Astrocyte (in vitro differentiated cells and primary cell): ENCODE measurements at regions not wholly inside any gene's neighbourhood (a gene's known extent, or its start where the extent isn't known, plus 50 kb on each side); places are given as distances from the start of the nearest gene placed in this dataset.

Source experiments
- DNase-seq: peaks from one replicate; pipeline ENCODE4 v3.0.0-alpha.2; 2010; ENCODE audit warnings: low read depth
- FAIRE-seq: peaks from 2 replicates; lab custom pipeline; 2011; peaks lifted over from hg19 to GRCh38; lab: Jason Lieb, UNC
- H2AFZ ChIP-seq: 2 replicates; pipeline ENCODE4 v1.6.0; 2012; ENCODE audit warnings: low read depth, low read length, inconsistent platforms
- H3K27ac ChIP-seq: 2 replicates; pipeline ENCODE4 v1.5.1; 2011; ENCODE audit warnings: low read depth, low read length, inconsistent platforms
- H3K27me3 ChIP-seq: 2 replicates; pipeline ENCODE4 v1.6.0; 2011; ENCODE audit warnings: low read length, inconsistent platforms; ENCODE audit not compliant: insufficient read depth
- H3K36me3 ChIP-seq: 2 replicates; pipeline ENCODE4 v1.5.1; 2011; ENCODE audit warnings: low read length, inconsistent platforms; ENCODE audit not compliant: insufficient read depth
- H3K4me1 ChIP-seq: 2 replicates; pipeline ENCODE4 v1.5.1; 2011; ENCODE audit warnings: low read length, inconsistent platforms; ENCODE audit not compliant: insufficient read depth
- H3K4me2 ChIP-seq: 2 replicates; pipeline ENCODE4 v1.6.0; 2012; ENCODE audit warnings: low read length, inconsistent platforms
- H3K4me3 ChIP-seq: 2 replicates; pipeline ENCODE4 v1.5.1; 2011; ENCODE audit warnings: low read depth, mild to moderate bottlenecking, low read length, inconsistent platforms; ENCODE audit not compliant: insufficient read depth
- H3K79me2 ChIP-seq: 2 replicates; pipeline ENCODE4 v1.6.0; 2012; ENCODE audit warnings: mild to moderate bottlenecking, low read length, inconsistent platforms; ENCODE audit not compliant: insufficient read depth
- H3K9ac ChIP-seq: 2 replicates; pipeline ENCODE4 v1.6.0; 2012; ENCODE audit warnings: mild to moderate bottlenecking, low read length, inconsistent platforms
- H3K9me3 ChIP-seq: 2 replicates; pipeline ENCODE4 v1.5.1; 2012; ENCODE audit warnings: low read depth, mild to moderate bottlenecking, low read length, inconsistent platforms; ENCODE audit not compliant: insufficient read depth
- H4K20me1 ChIP-seq: 2 replicates; pipeline ENCODE4 v1.6.0; 2012; ENCODE audit warnings: low read length, inconsistent platforms; ENCODE audit not compliant: insufficient read depth
- H3K27ac Mint-ChIP-seq: one replicate; pipeline ENCODE4 v1.8.0; 2021; ENCODE audit warnings: mild to moderate bottlenecking, mixed read lengths; ENCODE audit not compliant: unreplicated experiment
- H3K27me3 Mint-ChIP-seq: one replicate; pipeline ENCODE4 v1.8.0; 2021; ENCODE audit warnings: low read depth, mixed read lengths; ENCODE audit not compliant: unreplicated experiment
- H3K36me3 Mint-ChIP-seq: one replicate; pipeline ENCODE4 v1.8.0; 2021; ENCODE audit warnings: low read depth, mixed read lengths; ENCODE audit not compliant: unreplicated experiment
- H3K4me1 Mint-ChIP-seq: one replicate; pipeline ENCODE4 v1.8.0; 2021; ENCODE audit warnings: low read depth, mixed read lengths; ENCODE audit not compliant: unreplicated experiment
- H3K4me3 Mint-ChIP-seq: one replicate; pipeline ENCODE4 v1.8.0; 2021; ENCODE audit warnings: mild to moderate bottlenecking, moderate library complexity, mixed read lengths; ENCODE audit not compliant: unreplicated experiment
- H3K9me3 Mint-ChIP-seq: one replicate; pipeline ENCODE4 v1.8.0; 2021; ENCODE audit warnings: mild to moderate bottlenecking, mixed read lengths; ENCODE audit not compliant: unreplicated experiment
- CTCF ChIP-seq: IDR thresholded peaks from 2 replicates; pipeline ENCODE4 v1.5.1; 2011; ENCODE audit warnings: low read depth, mild to moderate bottlenecking, inconsistent platforms, low read length, moderate library complexity; ENCODE audit not compliant: insufficient read depth
- EZH2 ChIP-seq: IDR thresholded peaks from 2 replicates; pipeline ENCODE4 v1.6.1; 2012; ENCODE audit warnings: mild to moderate bottlenecking, low read length, inconsistent platforms; ENCODE audit not compliant: insufficient read depth

GRCh38 chr3:178059836-178060235, 476.4 kb upstream of the KCNMB2 start:
- DNase-seq = no peak
- Histone ChIP-seq H2AFZ (no peak overlapping the region), H3K4me3 (no peak overlapping the region), H3K4me2 (no peak overlapping the region), H3K9ac (no peak overlapping the region), H3K4me1 (no peaks in the 10 kb centered on the region), H3K9me3 (no peaks in the 10 kb centered on the region), H3K27ac (no peak overlapping the region), H4K20me1 (no peaks in the 10 kb centered on the region), H3K36me3 (no peaks in the 10 kb centered on the region), H3K27me3 (no peaks in the 10 kb centered on the region), H3K79me2 (no peaks in the 10 kb centered on the region)
- no peaks in the 10 kb centered on the region for H3K36me3 Mint-ChIP-seq
- TF ChIP-seq CTCF (no peak), EZH2 (no peak)
- no peak overlapping the region for H3K27ac Mint-ChIP-seq
- H3K27me3 Mint-ChIP-seq = no peaks in the 10 kb centered on the region
- H3K4me1 Mint-ChIP-seq = no peaks in the 10 kb centered on the region
- no peak for FAIRE-seq
- H3K9me3 Mint-ChIP-seq = no peaks in the 10 kb centered on the region
- no peak overlapping the region for H3K4me3 Mint-ChIP-seq

- H3K27ac Mint-ChIP-seq = no peak overlapping the region
- H3K27me3 ChIP-seq = no peaks in the 10 kb centered on the region
- H3K4me1 Mint-ChIP-seq = no peaks in the 10 kb centered on the region
- no peak for TF ChIP-seq CTCF
- TF ChIP-seq EZH2 = no peak
- H3K36me3 ChIP-seq = no peaks in the 10 kb centered on the region
- no peak overlapping the region for H2AFZ ChIP-seq
- no peak for DNase-seq
- no peak overlapping the region for H3K4me2 ChIP-seq
- no peaks in the 10 kb centered on the region for H3K9me3 Mint-ChIP-seq
- H3K4me3 ChIP-seq = no peak overlapping the region
- H3K27ac ChIP-seq = no peak overlapping the region
- FAIRE-seq = no peak
- no peaks in the 10 kb centered on the region for H3K79me2 ChIP-seq
- H4K20me1 ChIP-seq = no peaks in the 10 kb centered on the region
- H3K4me1 ChIP-seq = no peaks in the 10 kb centered on the region
- H3K4me3 Mint-ChIP-seq = no peak overlapping the region
- no peak overlapping the region for H3K9ac ChIP-seq
- no peaks in the 10 kb centered on the region for H3K27me3 Mint-ChIP-seq
- no peaks in the 10 kb centered on the region for H3K36me3 Mint-ChIP-seq
- no peaks in the 10 kb centered on the region for H3K9me3 ChIP-seq
These were observed 475.8 kb upstream of the KCNMB2 start for GRCh38 chr3:178060407-178060806.

- no peaks in the 10 kb centered on the region for H3K4me1 Mint-ChIP-seq
- Histone ChIP-seq H3K4me3 (no peak overlapping the region), H3K4me1 (no peaks in the 10 kb centered on the region), H3K4me2 (no peak overlapping the region), H3K79me2 (no peaks in the 10 kb centered on the region), H4K20me1 (no peaks in the 10 kb centered on the region), H3K27me3 (no peaks in the 10 kb centered on the region), H3K36me3 (no peaks in the 10 kb centered on the region), H2AFZ (no peak overlapping the region), H3K9ac (no peak overlapping the region), H3K9me3 (no peaks in the 10 kb centered on the region), H3K27ac (no peak overlapping the region)
- H3K36me3 Mint-ChIP-seq = no peaks in the 10 kb centered on the region
- no peak overlapping the region for H3K4me3 Mint-ChIP-seq
- no peak for DNase-seq
- H3K9me3 Mint-ChIP-seq = peaks cover 1% of the 10 kb centered on the region
- no peak for FAIRE-seq
- no peaks in the 10 kb centered on the region for H3K27me3 Mint-ChIP-seq
- TF ChIP-seq EZH2 (no peak), CTCF (no peak)
- H3K27ac Mint-ChIP-seq = no peak overlapping the region
These were observed 474.1 kb upstream of the KCNMB2 start for GRCh38 chr3:178062126-178062525.
